Hematopoietic multipotent progenitor cell treated with erythropoietin and hydrocortisone succinate and interleukin-3 and kit ligand, for 6 days (in vitro differentiated cells): ENCODE measurements at regions not wholly inside any gene's neighbourhood (a gene's known extent, or its start where the extent isn't known, plus 50 kb on each side); places are given as distances from the start of the nearest gene placed in this dataset.
A peak's percentile ranks its signal among the peaks of the same experiment; 100 is the strongest.
"Not testable (repeated sequence)": the region's sequence is repeated elsewhere in the genome, so short reads cannot be mapped to it uniquely, and the experiment has no call there.

Source experiments
- DNase-seq: peaks from one replicate; pipeline ENCODE4 v3.0.0-alpha.2; 2015

- DNase-seq: no peak
These were observed 54.0 kb upstream of the RBFOX1 start for GRCh38 chr16:7278636-7279035.

- DNase-seq: no peak
These were observed 60.0 kb upstream of the RBFOX1 start for GRCh38 chr16:7272567-7273158.

GRCh38 chr16:7271486-7271885 is 61.2 kb upstream of the RBFOX1 start:
- no peak for DNase-seq

- DNase-seq: no peak
These were observed 61.8 kb upstream of the RBFOX1 start for GRCh38 chr16:7270823-7271222.

- no peak for DNase-seq
These were observed 62.6 kb upstream of the RBFOX1 start for GRCh38 chr16:7270006-7270405.

GRCh38 chr16:7268182-7268581 is 64.5 kb upstream of the RBFOX1 start:
- peak; percentile 50 for DNase-seq

GRCh38 chr16:7257016-7257415 is 75.6 kb upstream of the RBFOX1 start:
- no peak for DNase-seq

GRCh38 chr16:7246578-7246977 is 86.1 kb upstream of the RBFOX1 start:
- peak; percentile 19 for DNase-seq

GRCh38 chr16:7239547-7239946 is 93.1 kb upstream of the RBFOX1 start:
- no peak for DNase-seq

GRCh38 chr16:7236824-7237410 is 95.7 kb upstream of the RBFOX1 start:
- no peak for DNase-seq

GRCh38 chr16:7233975-7234374 is 98.7 kb upstream of the RBFOX1 start:
- DNase-seq: no peak

- DNase-seq: no peak
These were observed 100.9 kb upstream of the RBFOX1 start for GRCh38 chr16:7231762-7232161.

- not testable (repeated sequence) for DNase-seq
These were observed 103.0 kb upstream of the RBFOX1 start for GRCh38 chr16:7229433-7230218.

GRCh38 chr16:7227229-7227721 is 105.4 kb upstream of the RBFOX1 start:
- no peak for DNase-seq

- DNase-seq: no peak
These were observed 111.5 kb upstream of the RBFOX1 start for GRCh38 chr16:7221157-7221556.

- no peak for DNase-seq
These were observed 113.7 kb upstream of the RBFOX1 start for GRCh38 chr16:7218936-7219335.

- DNase-seq: no peak
These were observed 114.8 kb upstream of the RBFOX1 start for GRCh38 chr16:7217797-7218196.

- DNase-seq: no peak
These were observed 115.9 kb upstream of the RBFOX1 start for GRCh38 chr16:7216719-7217118.

GRCh38 chr16:7211781-7212180 is 120.9 kb upstream of the RBFOX1 start:
- DNase-seq: no peak

- no peak for DNase-seq
These were observed 123.0 kb upstream of the RBFOX1 start for GRCh38 chr16:7209598-7209997.

GRCh38 chr16:7206469-7206868 is 126.2 kb upstream of the RBFOX1 start:
- DNase-seq: no peak

- no peak for DNase-seq
These were observed 132.3 kb upstream of the RBFOX1 start for GRCh38 chr16:7200320-7200719.

GRCh38 chr16:7185689-7186088 is 147.0 kb upstream of the RBFOX1 start:
- no peak for DNase-seq

GRCh38 chr16:7185165-7185564 is 147.5 kb upstream of the RBFOX1 start:
- no peak for DNase-seq
